K562 (cell line): ENCODE measurements at regions not wholly inside any gene's neighbourhood (a gene's known extent, or its start where the extent isn't known, plus 50 kb on each side); places are given as distances from the start of the nearest gene placed in this dataset.

Experiments used
- ATAC-seq: fragments of 200-7000 bp; cut with Tn5 transposase; 3 replicates; pipeline ENCODE4 v1.9.1; 2020; ENCODE audit warnings: moderate library complexity
- BruUV-seq: library from RNA; stranded (reverse); fragments of 400-500 nt; replicated peaks from 2 replicates; lab custom pipeline; 2021; lab: Mats Ljungman, UMichigan
- CTCF ChIA-PET: fragments of 300-600 bp; formaldehyde crosslinking; extraction: SDS; loops from one replicate; lab custom pipeline; 2021; ENCODE audit warnings: low intra/inter-chr PET ratio; lab: Yijun Ruan, JAX
- POLR2A ChIA-PET: fragments of 300-600, 350-650 bp; sonication (Branson Sonifier 250); formaldehyde crosslinking; extraction: SDS; loops from one replicate; lab custom pipeline; 2021; ENCODE audit warnings: antibody characterized with exemption, inconsistent platforms; lab: Yijun Ruan, JAX
- DNase-seq, 4 experiments: peaks; one replicate each; pipeline versions ENCODE4 v3.0.0 to v3.0.0-alpha.2; 2011 to 2018; ENCODE audit warnings: low spot score in 3 of 4, mixed read lengths in 3 of 4; ENCODE audit errors: extremely low read depth in 1 of 4
- FAIRE-seq: peaks from 2 replicates; lab custom pipeline; 2011; peaks lifted over from hg19 to GRCh38; lab: Jason Lieb, UNC
- H2AFZ ChIP-seq: 2 replicates; pipeline ENCODE4 v1.6.0; 2011; ENCODE audit warnings: low read depth, low read length, control low read depth, inconsistent platforms
- H3K27ac ChIP-seq: fragments of 200-600 bp; 3 replicates; pipeline ENCODE4 v1.8.0; 2011; ENCODE audit warnings: low read depth, mild to moderate bottlenecking, control low read depth, inconsistent platforms, low read length, moderate library complexity, mixed read lengths; ENCODE audit errors: extremely low read depth
- H3K27me3 ChIP-seq, 2 experiments: fragments of 300-600 bp in 1 of 2; 2 replicates in 1 of 2; 3 replicates in 1 of 2; pipeline versions ENCODE4 v1.6.0 to v1.8.0; 2011; ENCODE audit warnings: inconsistent platforms in 2 of 2, low read length in 2 of 2, mild to moderate bottlenecking in 1 of 2, mixed read lengths in 1 of 2, moderate library complexity in 1 of 2; ENCODE audit not compliant: control insufficient read depth in 2 of 2, insufficient read depth in 2 of 2
- H3K36me3 ChIP-seq: fragments of 300-600 bp; 3 replicates; pipeline ENCODE4 v1.8.0; 2011; ENCODE audit warnings: mild to moderate bottlenecking, low read length, inconsistent platforms; ENCODE audit not compliant: control insufficient read depth, insufficient read depth
- H3K4me1 ChIP-seq, 2 experiments: fragments of 200-600 bp in 1 of 2; replicated peaks in 1 of 2; 2 replicates in 1 of 2; 3 replicates in 1 of 2; pipeline versions ENCODE4 v1.5.1 to v1.8.0; 2011; ENCODE audit warnings: inconsistent platforms in 2 of 2, low read length in 2 of 2, mild to moderate bottlenecking in 1 of 2, mixed read lengths in 1 of 2, moderate library complexity in 1 of 2; ENCODE audit not compliant: control insufficient read depth in 2 of 2, insufficient read depth in 2 of 2
- H3K4me2 ChIP-seq: 2 replicates; pipeline ENCODE4 v1.6.1; 2011; ENCODE audit warnings: low read length, control low read depth, inconsistent platforms, mixed read lengths; ENCODE audit not compliant: insufficient read depth
- H3K4me3 ChIP-seq: fragments of 200-600 bp; sonication (generic), shearing (Covaris generic); 2 replicates; pipeline ENCODE4 v1.5.1; 2016; ENCODE audit warnings: control low read depth, inconsistent platforms
- H3K79me2 ChIP-seq: fragments of 200-600 bp; 3 replicates; pipeline ENCODE4 v1.8.0; 2011; ENCODE audit warnings: low read length, inconsistent platforms; ENCODE audit not compliant: control insufficient read depth, insufficient read depth
- H3K9ac ChIP-seq, 2 experiments: 2 replicates each; pipeline versions ENCODE4 v1.6.0 to v1.6.1; 2011; ENCODE audit warnings: low read depth in 2 of 2, low read length in 2 of 2, control low read depth in 1 of 2, inconsistent platforms in 1 of 2, mild to moderate bottlenecking in 1 of 2, mixed read lengths in 1 of 2; ENCODE audit not compliant: insufficient read depth in 1 of 2
- H3K9me1 ChIP-seq: one replicate; pipeline ENCODE4 v1.6.0; 2011; ENCODE audit warnings: inconsistent platforms, mild to moderate bottlenecking, low read length, moderate library complexity; ENCODE audit not compliant: control insufficient read depth, insufficient read depth
- H3K9me3 ChIP-seq: replicated peaks from 2 replicates; pipeline ENCODE4 v1.5.1; 2011; ENCODE audit warnings: low read depth, low read length, inconsistent platforms; ENCODE audit not compliant: control insufficient read depth, insufficient read depth
- H4K20me1 ChIP-seq: replicated peaks from 2 replicates; pipeline ENCODE4 v1.6.1; 2011; ENCODE audit warnings: low read length, inconsistent platforms, mixed read lengths; ENCODE audit not compliant: control insufficient read depth, insufficient read depth
- GABPB1 ChIP-seq: sonication (generic); formaldehyde crosslinking; IDR thresholded peaks from 2 replicates; pipeline ENCODE4 v1.8.0; 2022; ENCODE audit warnings: mild to moderate bottlenecking, missing genetic modification reagents
- GABPB2 ChIP-seq: fragments of 250-450 bp; sonication (Bioruptor Pico); conservative IDR thresholded peaks from 2 replicates; pipeline ENCODE4 v1.5.1; 2021; ENCODE audit warnings: mild to moderate bottlenecking
- GATAD2A ChIP-seq: fragments of 450-650 bp; IDR thresholded peaks from 2 replicates; pipeline ENCODE4 v1.6.1; 2017
- HMG20A ChIP-seq: fragments of 450-650 bp; formaldehyde crosslinking; conservative IDR thresholded peaks from 2 replicates; pipeline ENCODE4 v1.4.0; 2020; ENCODE audit warnings: mild to moderate bottlenecking, mixed read lengths
- MEF2D ChIP-seq: conservative IDR thresholded peaks from 2 replicates; pipeline ENCODE4 v1.6.1; 2016; ENCODE audit warnings: low read depth, missing genetic modification characterization, missing compliant biosample characterization
- SLC30A9 ChIP-seq: fragments of 250-450 bp; sonication (Bioruptor Pico); IDR thresholded peaks from 2 replicates; pipeline ENCODE4 v1.8.0; 2022; ENCODE audit warnings: mild to moderate bottlenecking, moderate library complexity
- ZBTB43 ChIP-seq: sonication (generic); formaldehyde crosslinking; IDR thresholded peaks from 2 replicates; pipeline ENCODE4 v1.8.0; 2023; ENCODE audit warnings: mild to moderate bottlenecking, missing genetic modification reagents
- ZFP36 ChIP-seq: fragments of 150-350 bp; IDR thresholded peaks from 2 replicates; pipeline ENCODE4 v1.6.1; 2018; ENCODE audit warnings: low read length, low read depth; ENCODE audit not compliant: partially characterized antibody
- ZNF12 ChIP-seq: sonication (generic); formaldehyde crosslinking; IDR thresholded peaks from 2 replicates; pipeline ENCODE4 v1.4.0; 2020; ENCODE audit warnings: mild to moderate bottlenecking, missing genetic modification reagents
- ZNF239 ChIP-seq: fragments of 250-450 bp; sonication (Bioruptor Pico); IDR thresholded peaks from 2 replicates; pipeline ENCODE4 v1.4.0; 2020; ENCODE audit warnings: mild to moderate bottlenecking
- ZNF589 ChIP-seq: fragments of 200-800 bp; sonication (Bioruptor generic); IDR thresholded peaks from 2 replicates; pipeline ENCODE4 v1.6.1; 2016; ENCODE audit warnings: low read depth, missing genetic modification characterization, missing compliant biosample characterization
- ZNF780A ChIP-seq: fragments of 250-450 bp; sonication (Bioruptor Pico); IDR thresholded peaks from 2 replicates; pipeline ENCODE4 v1.5.0; 2021; ENCODE audit warnings: mild to moderate bottlenecking
- WGBS: fragments of 100-300 bp; shearing (Covaris generic); methylation state at CpG from one replicate; pipeline ENCODE4 v1.1.6; 2016; ENCODE audit warnings: low coverage, mixed read lengths; ENCODE audit not compliant: insufficient coverage; ENCODE audit errors: missing lambda C conversion rate; 5-methylcytosine and 5-hydroxymethylcytosine counted together
- in situ Hi-C: fragments of 300-500 bp; cut with MboI; formaldehyde crosslinking; loops from 4 replicates; pipeline ENCODE4 v1.15.0; 2018; ENCODE audit warnings: inconsistent platforms, mixed read lengths
- intact Hi-C: fragments of 100-400 bp; cut with micrococcal nuclease; formaldehyde crosslinking; loops from 2 replicates; pipeline ENCODE4 v1.14.2; 2022

- TF ChIP-seq ZNF12 (no peak), ZBTB43 (no peak), ZNF589 (CRISPR knock-in tag) (no peak), ZNF239 (CRISPR knock-in tag) (no peak), SLC30A9 (CRISPR knock-in tag) (no peak), GABPB1 (CRISPR knock-in tag) (no peak)
These were observed 75.4 kb upstream of the CTNNA1 start (continued) for GRCh38 chr5:138677782-138678181.

GRCh38 chr5:138676556-138677193, 76.5 kb upstream of the CTNNA1 start:
- Histone ChIP-seq H3K4me1 (no peaks in the 10 kb centered on the region), H3K9ac (no peak overlapping the region), H3K9me3 (0 out of 2 replicates have a peak, but pooled peaks cover 3% of the 10 kb centered on the region), H3K79me2 (no peaks in the 10 kb centered on the region), H3K4me2 (no peak overlapping the region), H3K27ac (no peak overlapping the region), H3K36me3 (no peaks in the 10 kb centered on the region), H3K27me3 (peaks cover 0 to 5% of the 10 kb centered on the region in 2 experiments; a peak in 1 of 5 replicates), H3K9me1 (no peaks in the 10 kb centered on the region), H2AFZ (no peak overlapping the region), H3K4me3 (no peak overlapping the region), H4K20me1 (no peaks in the 10 kb centered on the region)
- DNase-seq: no peak
- no peak for ATAC-seq
- in situ Hi-C loops: no loop called here
- intact Hi-C loops: no loop called here
- no TSS peak for BruUV-seq
- CTCF ChIA-PET: no interaction called here
- TF ChIP-seq MEF2D (tag) (no peak), ZFP36 (no peak), GATAD2A (no peak), ZNF780A (CRISPR knock-in tag) (no peak), GABPB2 (no peak), HMG20A (CRISPR knock-in tag) (no peak)
- POLR2A ChIA-PET: interaction anchor here (0.7 kb wide), 3 partner anchors 8 to 583 kb away, joined by 3 read pairs; no protein-coding TSS in a partner anchor
- WGBS: 3% methylated on average over 4 of the region's 4 CpGs
- no peak for FAIRE-seq
